ENCODE measurements at regions not wholly inside any gene's neighbourhood (a gene's known extent, or its start where the extent isn't known, plus 50 kb on each side); places are given as distances from the start of the nearest gene placed in this dataset.

DNA sequence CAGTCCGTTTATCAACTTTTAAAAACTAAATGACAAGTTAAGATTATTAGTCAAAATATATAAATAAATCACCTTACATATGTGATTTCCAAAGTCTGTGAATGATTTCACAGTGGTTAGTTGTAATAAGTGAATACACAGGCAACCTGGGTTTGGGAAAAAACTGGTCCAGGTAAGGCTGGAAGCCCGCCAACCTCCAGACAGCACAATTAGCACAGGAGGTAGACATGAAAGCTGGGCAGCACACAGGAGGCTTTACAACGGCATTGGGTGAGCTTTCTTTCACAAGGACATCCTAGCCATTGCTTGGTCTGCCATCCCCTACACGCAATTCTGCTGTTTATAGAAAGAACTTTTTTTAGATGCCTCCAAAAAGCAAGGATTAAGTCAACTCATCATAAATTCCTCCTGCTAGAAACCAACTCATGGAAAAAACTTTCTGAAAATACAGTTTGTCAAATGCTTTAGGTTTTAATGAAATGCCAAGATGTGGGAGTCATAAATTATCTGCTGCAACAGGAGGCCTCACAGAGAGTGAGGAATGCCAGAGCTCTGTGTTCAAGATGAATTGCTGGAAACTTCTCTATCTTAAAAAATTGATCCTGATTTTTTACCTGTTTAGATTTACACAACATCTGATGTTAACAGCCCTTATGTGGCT, 346.8 kb upstream of the NFE2L3 start:
- TF ChIP-seq POLR2A (IDR thresholded peaks at IDR 0.05), result no peak
- TF ChIP-seq, protein P1, sequence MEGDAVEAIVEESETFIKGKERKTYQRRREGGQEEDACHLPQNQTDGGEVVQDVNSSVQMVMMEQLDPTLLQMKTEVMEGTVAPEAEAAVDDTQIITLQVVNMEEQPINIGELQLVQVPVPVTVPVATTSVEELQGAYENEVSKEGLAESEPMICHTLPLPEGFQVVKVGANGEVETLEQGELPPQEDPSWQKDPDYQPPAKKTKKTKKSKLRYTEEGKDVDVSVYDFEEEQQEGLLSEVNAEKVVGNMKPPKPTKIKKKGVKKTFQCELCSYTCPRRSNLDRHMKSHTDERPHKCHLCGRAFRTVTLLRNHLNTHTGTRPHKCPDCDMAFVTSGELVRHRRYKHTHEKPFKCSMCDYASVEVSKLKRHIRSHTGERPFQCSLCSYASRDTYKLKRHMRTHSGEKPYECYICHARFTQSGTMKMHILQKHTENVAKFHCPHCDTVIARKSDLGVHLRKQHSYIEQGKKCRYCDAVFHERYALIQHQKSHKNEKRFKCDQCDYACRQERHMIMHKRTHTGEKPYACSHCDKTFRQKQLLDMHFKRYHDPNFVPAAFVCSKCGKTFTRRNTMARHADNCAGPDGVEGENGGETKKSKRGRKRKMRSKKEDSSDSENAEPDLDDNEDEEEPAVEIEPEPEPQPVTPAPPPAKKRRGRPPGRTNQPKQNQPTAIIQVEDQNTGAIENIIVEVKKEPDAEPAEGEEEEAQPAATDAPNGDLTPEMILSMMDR (IDR thresholded peaks at IDR 0.05 in 4 of 5, conservative IDR thresholded peaks at IDR 0.05 in 1 of 5), result no peak

Measured in gastrocnemius medialis (tissue), 4 donors.